ENCODE measurements at regions not wholly inside any gene's neighbourhood (a gene's known extent, or its start where the extent isn't known, plus 50 kb on each side); places are given as distances from the start of the nearest gene placed in this dataset.

DNA sequence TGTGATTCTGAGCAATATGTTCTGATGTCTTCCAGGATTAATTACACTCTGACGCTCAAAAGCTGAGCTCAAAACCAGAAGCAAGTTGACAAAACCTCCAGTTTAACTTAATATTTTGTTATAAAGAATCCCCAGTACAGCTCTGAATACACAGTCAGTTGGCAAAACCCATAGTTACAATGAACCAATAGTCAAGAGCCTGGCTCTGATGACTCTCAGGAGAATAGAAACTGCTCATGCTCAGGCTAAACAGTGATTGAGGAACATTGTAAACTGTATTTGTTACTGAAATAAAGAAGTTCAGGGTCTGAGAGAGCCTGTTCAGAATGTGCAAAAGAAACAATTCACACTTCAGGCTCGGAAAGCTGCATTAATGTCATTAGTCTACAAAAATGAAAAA is 1565.9 kb downstream of the SUCLG1 start:
- TF ChIP-seq EZH2 (IDR thresholded peaks at IDR 0.05) (no peak), POLR2AphosphoS5 (IDR thresholded peaks at IDR 0.05; ENCODE audit: borderline replicate concordance, low read depth, low read length) (no peak)

Measured in SK-N-MC (cell line).